Natural killer cell (primary cell): ENCODE measurements at regions not wholly inside any gene's neighbourhood (a gene's known extent, or its start where the extent isn't known, plus 50 kb on each side); places are given as distances from the start of the nearest gene placed in this dataset.

Source experiments
- ATAC-seq, 3 donors: fragments of 150-1000 bp in 2 of 3; fragments of 200-7000 bp in 1 of 3; cut with Tn5 transposase; 1 replicate in 1 of 3; 2 replicates in 2 of 3; pipeline ENCODE4 v1.10.0; 2021; ENCODE audit warnings: mild to moderate bottlenecking in 2 of 3, moderate library complexity in 2 of 3
- DNase-seq, 2 donors: peaks; one replicate each; pipeline versions ENCODE4 v3.0.0 to v3.0.0-alpha.2; 2013 to 2021; ENCODE audit warnings: mixed read lengths in 1 of 2
- H3K27ac ChIP-seq: one replicate; pipeline ENCODE4 v1.5.1; 2013; ENCODE audit warnings: mild to moderate bottlenecking, low read length
- H3K27me3 ChIP-seq: one replicate; pipeline ENCODE4 v1.6.1; 2013; ENCODE audit warnings: low read length; ENCODE audit not compliant: control insufficient read depth, insufficient read depth
- H3K36me3 ChIP-seq: one replicate; pipeline ENCODE4 v1.6.1; 2013; ENCODE audit warnings: low read length; ENCODE audit not compliant: control insufficient read depth, insufficient read depth
- H3K4me1 ChIP-seq: one replicate; pipeline ENCODE4 v1.6.1; 2013; ENCODE audit warnings: low read length; ENCODE audit not compliant: control insufficient read depth, insufficient read depth
- H3K4me3 ChIP-seq: one replicate; pipeline ENCODE4 v1.5.1; 2013; ENCODE audit warnings: low read length
- H3K9me3 ChIP-seq: one replicate; pipeline ENCODE4 v1.6.1; 2013; ENCODE audit warnings: low read length; ENCODE audit not compliant: control insufficient read depth, insufficient read depth
- H3K27ac Mint-ChIP-seq, 2 donors: one replicate each; pipeline ENCODE4 v1.8.0; 2022; ENCODE audit warnings: mild to moderate bottlenecking in 2 of 2, mixed read lengths in 2 of 2, moderate library complexity in 1 of 2
- H3K27me3 Mint-ChIP-seq, 2 donors: one replicate each; pipeline ENCODE4 v1.8.0; 2022; ENCODE audit warnings: low read depth in 2 of 2, mixed read lengths in 2 of 2
- H3K36me3 Mint-ChIP-seq: one replicate; pipeline ENCODE4 v1.8.0; 2022; ENCODE audit warnings: mixed read lengths
- H3K4me1 Mint-ChIP-seq, 2 donors: one replicate each; pipeline ENCODE4 v1.8.0; 2022; ENCODE audit warnings: mixed read lengths in 2 of 2
- H3K4me3 Mint-ChIP-seq: one replicate; pipeline ENCODE4 v1.8.0; 2022; ENCODE audit warnings: mild to moderate bottlenecking, moderate library complexity, mixed read lengths
- H3K9me3 Mint-ChIP-seq, 2 donors: one replicate each; pipeline ENCODE4 v1.8.0; 2022; ENCODE audit warnings: mixed read lengths in 2 of 2
- WGBS: methylation state at CpG from one replicate; pipeline ENCODE4 v1.1.7; 2013; ENCODE audit warnings: missing lambda C conversion rate; ENCODE audit not compliant: insufficient coverage; 5-methylcytosine and 5-hydroxymethylcytosine counted together
- intact Hi-C: fragments of 100-400 bp; cut with micrococcal nuclease; formaldehyde crosslinking; loops from one replicate; pipeline ENCODE4 v1.14.2; 2022
- TF ChIP-seq, protein P1 (sequence below): fragments of 200-600 bp; IDR thresholded peaks from one replicate; pipeline ENCODE4 v1.8.0; 2022; ENCODE audit warnings: antibody characterized with exemption

DNA sequence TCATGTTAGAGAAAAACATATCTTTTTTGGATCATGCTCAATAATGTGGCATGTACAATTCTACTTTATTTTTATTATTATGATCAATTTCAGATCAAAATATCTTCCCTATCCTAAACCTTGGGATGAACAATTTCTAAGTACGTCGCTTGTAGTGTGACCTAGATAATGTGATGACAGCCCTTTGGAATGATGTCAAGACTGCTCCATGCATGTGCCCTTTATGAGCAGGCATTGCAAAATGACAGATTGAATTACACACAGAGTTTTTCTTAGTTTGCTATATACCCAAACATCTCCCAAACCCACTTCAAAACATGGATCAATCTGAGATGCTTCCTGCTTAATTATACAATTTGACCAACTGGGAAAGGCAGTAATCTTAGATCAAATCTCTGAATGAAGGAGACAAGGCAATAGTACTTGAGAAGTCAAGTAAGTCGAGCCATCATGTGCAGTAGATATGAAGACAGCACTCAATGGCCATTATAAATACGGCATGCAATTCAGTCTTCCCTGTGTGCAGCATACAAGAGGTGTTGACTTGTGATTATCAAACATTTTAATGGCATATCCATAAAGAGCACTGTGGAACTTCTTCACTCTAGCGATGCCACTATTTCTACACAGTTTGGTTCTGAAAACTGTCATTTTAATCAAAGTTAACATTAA, 294.8 kb downstream of the RNF144B start:
- intact Hi-C loops = no loop called here
- no peaks in the 10 kb centered on the region for H3K36me3 Mint-ChIP-seq
- WGBS = 86% methylated on average over 4 of the region's 5 CpGs
- no peak overlapping the region for H3K4me3 Mint-ChIP-seq
- Histone ChIP-seq H3K4me3 (no peak overlapping the region), H3K27ac (no peak overlapping the region), H3K9me3 (no peaks in the 10 kb centered on the region), H3K27me3 (no peaks in the 10 kb centered on the region), H3K36me3 (no peaks in the 10 kb centered on the region), H3K4me1 (no peaks in the 10 kb centered on the region)
- TF ChIP-seq, protein P1, sequence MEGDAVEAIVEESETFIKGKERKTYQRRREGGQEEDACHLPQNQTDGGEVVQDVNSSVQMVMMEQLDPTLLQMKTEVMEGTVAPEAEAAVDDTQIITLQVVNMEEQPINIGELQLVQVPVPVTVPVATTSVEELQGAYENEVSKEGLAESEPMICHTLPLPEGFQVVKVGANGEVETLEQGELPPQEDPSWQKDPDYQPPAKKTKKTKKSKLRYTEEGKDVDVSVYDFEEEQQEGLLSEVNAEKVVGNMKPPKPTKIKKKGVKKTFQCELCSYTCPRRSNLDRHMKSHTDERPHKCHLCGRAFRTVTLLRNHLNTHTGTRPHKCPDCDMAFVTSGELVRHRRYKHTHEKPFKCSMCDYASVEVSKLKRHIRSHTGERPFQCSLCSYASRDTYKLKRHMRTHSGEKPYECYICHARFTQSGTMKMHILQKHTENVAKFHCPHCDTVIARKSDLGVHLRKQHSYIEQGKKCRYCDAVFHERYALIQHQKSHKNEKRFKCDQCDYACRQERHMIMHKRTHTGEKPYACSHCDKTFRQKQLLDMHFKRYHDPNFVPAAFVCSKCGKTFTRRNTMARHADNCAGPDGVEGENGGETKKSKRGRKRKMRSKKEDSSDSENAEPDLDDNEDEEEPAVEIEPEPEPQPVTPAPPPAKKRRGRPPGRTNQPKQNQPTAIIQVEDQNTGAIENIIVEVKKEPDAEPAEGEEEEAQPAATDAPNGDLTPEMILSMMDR = no peak
- ATAC-seq (no peak), DNase-seq (no peak)
- no peak overlapping the region for H3K27ac Mint-ChIP-seq
- no peaks in the 10 kb centered on the region for H3K4me1 Mint-ChIP-seq
- peaks cover 8 to 9% of the 10 kb centered on the region in 2 donors for H3K9me3 Mint-ChIP-seq
- H3K27me3 Mint-ChIP-seq = no peaks in the 10 kb centered on the region

DNA sequence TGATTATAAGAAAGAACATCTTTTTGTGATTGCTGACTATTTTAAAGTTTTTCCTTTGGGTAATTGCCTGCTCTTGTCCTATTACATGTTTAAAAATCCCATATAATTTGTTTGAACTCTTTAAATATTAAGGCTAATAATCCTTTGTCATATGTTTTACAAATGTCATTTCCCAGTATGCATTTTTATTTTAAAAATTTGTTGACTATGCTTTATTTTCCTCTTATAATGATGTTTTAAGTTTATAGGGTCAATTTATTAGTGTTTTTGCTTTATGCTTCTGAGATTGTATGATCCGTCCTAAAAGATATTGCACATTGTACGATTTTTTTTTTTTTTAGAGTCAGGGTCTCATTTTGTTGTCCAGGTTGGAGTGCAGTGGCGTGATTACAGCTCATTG, 297.2 kb downstream of the RNF144B start:
- ATAC-seq = no peak
- Histone ChIP-seq H3K9me3 (no peaks in the 10 kb centered on the region), H3K4me1 (no peaks in the 10 kb centered on the region), H3K36me3 (no peaks in the 10 kb centered on the region), H3K4me3 (no peak overlapping the region), H3K27ac (no peak overlapping the region), H3K27me3 (no peaks in the 10 kb centered on the region)
- Mint-ChIP-seq H3K36me3 (no peaks in the 10 kb centered on the region), H3K4me1 (no peaks in the 10 kb centered on the region), H3K9me3 (peaks cover 5 to 7% of the 10 kb centered on the region in 2 donors), H3K27ac (no peak overlapping the region), H3K4me3 (no peak overlapping the region), H3K27me3 (no peaks in the 10 kb centered on the region)
- DNase-seq = no peak
- TF ChIP-seq, protein P1 = no peak
- WGBS = 80% methylated on average over 2 of the region's 3 CpGs
- intact Hi-C loops = no loop called here

DNA sequence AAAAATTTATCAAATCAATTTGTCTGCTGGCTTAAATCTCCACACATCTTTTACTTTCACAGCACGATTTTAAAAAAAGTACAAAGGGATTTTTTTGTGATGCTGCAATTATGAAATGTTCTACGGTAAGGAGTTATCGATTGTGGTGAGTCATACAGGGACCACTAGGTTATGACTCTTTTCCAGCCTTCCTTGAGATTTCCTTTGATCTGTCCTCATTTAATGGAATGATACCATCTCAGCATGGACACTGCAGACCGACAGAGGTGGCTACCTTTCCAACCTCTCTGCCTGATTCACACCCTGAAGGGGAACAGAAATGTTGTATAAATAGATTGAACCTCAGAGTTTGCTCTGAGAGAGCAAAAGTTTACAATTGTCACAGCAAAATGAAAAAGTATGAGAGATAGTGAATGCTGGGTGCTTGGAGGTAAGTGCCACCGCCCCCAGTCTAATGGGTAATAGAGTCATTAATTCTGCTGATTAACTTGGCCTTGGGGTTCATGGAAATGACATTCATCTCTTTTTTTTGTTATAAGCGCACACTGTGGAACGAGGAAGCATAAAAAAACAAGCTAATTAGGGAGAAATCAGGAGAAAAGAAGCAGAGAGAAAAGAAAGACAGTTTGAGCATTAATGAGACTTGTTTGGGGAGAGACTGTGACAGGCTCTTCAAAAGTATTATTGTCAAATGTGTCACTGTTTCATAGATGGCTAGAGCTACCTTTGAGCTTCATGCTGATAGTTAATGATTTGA, 306.0 kb downstream of the RNF144B start:
- ATAC-seq = no peak
- no peaks in the 10 kb centered on the region for H3K27me3 ChIP-seq
- no peak overlapping the region for H3K27ac ChIP-seq
- no peak overlapping the region for H3K4me3 Mint-ChIP-seq
- no peak overlapping the region for H3K27ac Mint-ChIP-seq
- no peaks in the 10 kb centered on the region for H3K4me1 Mint-ChIP-seq
- peaks cover 2 to 5% of the 10 kb centered on the region in 2 donors for H3K9me3 Mint-ChIP-seq
- no peaks in the 10 kb centered on the region for H3K27me3 Mint-ChIP-seq
- H3K4me1 ChIP-seq = no peaks in the 10 kb centered on the region
- TF ChIP-seq, protein P1 = no peak
- 92% methylated on average over 5 of the region's 7 CpGs for WGBS
- H3K4me3 ChIP-seq = no peak overlapping the region
- no peak for DNase-seq
- no peaks in the 10 kb centered on the region for H3K36me3 Mint-ChIP-seq
- no peaks in the 10 kb centered on the region for H3K9me3 ChIP-seq
- no peaks in the 10 kb centered on the region for H3K36me3 ChIP-seq
- intact Hi-C loops = no loop called here
